Stimulated activated effector memory CD8-positive, alpha-beta T cell treated with anti-CD3 and anti-CD28 coated beads, Interleukin-12 subunit alpha, Interleukin-12 subunit beta, amount 100 ng/mL, for 72 hours (primary cell): ENCODE measurements at regions not wholly inside any gene's neighbourhood (a gene's known extent, or its start where the extent isn't known, plus 50 kb on each side); places are given as distances from the start of the nearest gene placed in this dataset.

ENCODE experiments used
- ATAC-seq: fragments of 150-1000 bp; cut with Tn5 transposase; 2 replicates; pipeline ENCODE4 v1.10.0; 2021
- DNase-seq, 2 donors: peaks; one replicate each; pipeline ENCODE4 v3.0.0; 2021 to 2022; ENCODE audit warnings: low spot score in 2 of 2
- H3K27ac Mint-ChIP-seq: one replicate; pipeline ENCODE4 v1.8.0; 2022; ENCODE audit warnings: mild to moderate bottlenecking, mixed read lengths
- H3K36me3 Mint-ChIP-seq: one replicate; pipeline ENCODE4 v1.8.0; 2022; ENCODE audit warnings: mild to moderate bottlenecking, mixed read lengths
- H3K4me1 Mint-ChIP-seq: one replicate; pipeline ENCODE4 v1.8.0; 2022; ENCODE audit warnings: mixed read lengths
- H3K4me3 Mint-ChIP-seq: one replicate; pipeline ENCODE4 v1.8.0; 2022; ENCODE audit warnings: mild to moderate bottlenecking, mixed read lengths
- H3K9me3 Mint-ChIP-seq: one replicate; pipeline ENCODE4 v1.8.0; 2022; ENCODE audit warnings: mixed read lengths

DNA sequence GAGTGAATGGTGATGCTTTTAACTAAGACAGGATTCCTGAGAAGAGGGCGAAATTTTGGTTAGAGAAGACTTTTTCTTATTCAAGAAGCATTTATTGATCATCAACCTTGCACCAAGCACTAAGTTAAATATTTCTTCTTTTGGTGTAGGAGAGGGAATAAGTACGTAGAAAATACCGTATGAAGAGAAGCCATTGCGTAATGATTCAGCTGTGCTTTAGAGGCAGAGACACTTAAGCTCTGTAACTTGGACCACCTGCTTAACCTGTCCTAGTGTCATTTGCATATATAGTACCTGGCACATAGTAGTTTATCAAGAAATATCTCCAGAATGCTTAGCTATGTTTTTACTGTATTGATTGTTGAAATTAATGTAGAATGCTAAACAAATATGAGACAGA lies 430.9 kb upstream of the ZNF608 start:
- H3K4me3 Mint-ChIP-seq, result no peak overlapping the region
- DNase-seq (no peak), ATAC-seq (no peak)
- H3K36me3 Mint-ChIP-seq, result no peaks in the 10 kb centered on the region
- H3K9me3 Mint-ChIP-seq, result peaks cover 13% of the 10 kb centered on the region
- no peak overlapping the region for H3K27ac Mint-ChIP-seq
- no peaks in the 10 kb centered on the region for H3K4me1 Mint-ChIP-seq

DNA sequence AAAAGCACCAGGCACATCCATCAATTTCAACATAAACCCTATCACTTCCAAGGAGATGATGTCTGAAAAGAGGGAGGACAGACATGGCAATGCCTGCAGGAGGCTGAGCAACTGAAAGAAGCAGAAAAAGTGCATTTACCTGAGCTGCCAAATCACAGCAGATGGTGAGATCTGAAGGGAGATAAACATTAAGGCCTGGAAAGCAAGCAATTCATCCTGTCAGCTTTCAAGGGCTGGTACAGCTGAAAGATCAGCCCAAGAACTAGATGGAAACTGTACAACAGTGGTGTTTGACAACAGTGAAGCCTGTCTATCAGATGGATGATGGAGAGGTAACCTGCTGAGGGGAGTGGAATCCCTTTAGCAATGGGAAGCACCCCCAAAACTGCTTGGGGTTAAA lies 433.2 kb upstream of the ZNF608 start:
- ATAC-seq, result no peak
- Mint-ChIP-seq H3K4me3 (no peak overlapping the region), H3K9me3 (peaks cover 10% of the 10 kb centered on the region), H3K4me1 (no peaks in the 10 kb centered on the region), H3K27ac (no peak overlapping the region), H3K36me3 (no peaks in the 10 kb centered on the region)
- no peak for DNase-seq

DNA sequence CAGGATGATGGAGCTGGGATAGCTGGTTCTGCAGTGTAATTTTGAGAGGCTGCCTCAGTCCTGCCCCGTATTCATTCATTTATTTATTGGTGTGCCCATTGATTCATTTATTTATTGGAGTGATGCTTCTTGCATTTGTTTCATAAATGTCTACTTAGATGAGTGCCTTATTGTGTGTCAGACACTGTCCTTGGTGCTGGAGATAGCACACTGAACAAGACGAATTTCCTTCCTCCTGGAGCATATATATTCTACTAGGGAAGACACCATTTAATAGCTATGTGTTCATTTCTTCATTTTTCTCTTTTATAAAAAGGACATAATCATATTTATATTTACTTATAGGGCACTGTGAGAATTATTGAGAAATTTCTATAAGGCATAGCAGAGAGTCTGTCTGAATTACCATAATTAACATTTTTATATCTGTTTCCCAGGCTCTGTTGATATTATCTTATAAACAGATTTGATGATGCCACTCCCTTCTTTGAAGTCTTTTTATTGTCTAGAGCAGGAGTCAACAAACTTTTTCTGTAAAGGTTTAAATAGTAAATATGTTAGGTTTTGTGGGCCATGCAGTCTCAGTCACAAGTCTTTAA lies 433.9 kb upstream of the ZNF608 start:
- no peak for DNase-seq
- no peaks in the 10 kb centered on the region for H3K36me3 Mint-ChIP-seq
- no peak overlapping the region for H3K4me3 Mint-ChIP-seq
- no peak overlapping the region for H3K27ac Mint-ChIP-seq
- ATAC-seq, result no peak
- H3K9me3 Mint-ChIP-seq, result peaks cover 9% of the 10 kb centered on the region
- no peaks in the 10 kb centered on the region for H3K4me1 Mint-ChIP-seq

DNA sequence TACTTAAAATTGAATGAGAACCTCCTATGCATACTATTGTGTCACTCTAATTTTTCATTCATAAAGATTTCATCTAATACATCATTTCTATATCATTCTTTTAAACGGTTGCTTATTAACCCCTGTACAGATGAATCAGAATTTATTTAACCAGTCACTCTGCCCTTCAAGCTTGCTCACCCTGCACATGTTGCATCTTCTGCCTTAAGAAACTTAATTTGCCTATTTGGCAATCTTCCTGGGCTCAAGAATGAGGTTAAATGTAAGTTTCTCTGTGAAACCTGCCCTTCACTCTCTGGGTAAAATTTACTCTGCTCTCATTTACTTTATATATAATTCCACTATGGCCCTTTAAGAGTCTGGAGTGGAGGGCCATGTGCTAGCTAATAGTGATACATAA lies 434.7 kb upstream of the ZNF608 start:
- Mint-ChIP-seq H3K9me3 (peaks cover 8% of the 10 kb centered on the region), H3K4me3 (no peak overlapping the region), H3K27ac (no peak overlapping the region), H3K4me1 (no peaks in the 10 kb centered on the region), H3K36me3 (no peaks in the 10 kb centered on the region)
- DNase-seq (no peak), ATAC-seq (no peak)

DNA sequence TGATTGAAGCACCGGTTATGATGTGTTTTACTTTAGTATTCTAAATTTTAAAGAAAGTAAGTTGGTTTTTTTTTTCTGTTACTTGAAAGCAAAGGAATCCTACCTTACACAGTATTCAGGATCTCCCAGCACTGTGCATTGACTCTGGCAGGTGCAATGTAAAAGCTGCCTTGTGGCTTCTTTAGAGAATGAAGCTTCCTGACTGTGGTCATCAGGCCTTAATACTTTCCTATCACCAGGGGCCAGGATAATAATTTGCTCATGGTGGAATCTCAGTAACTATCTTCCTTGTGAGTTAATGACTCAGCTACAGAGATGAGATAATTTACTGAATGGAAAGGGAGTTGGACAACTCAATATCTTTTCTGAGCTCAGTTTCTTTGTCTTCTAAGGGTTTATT lies 435.5 kb upstream of the ZNF608 start:
- Mint-ChIP-seq H3K4me1 (no peaks in the 10 kb centered on the region), H3K27ac (no peak overlapping the region), H3K36me3 (no peaks in the 10 kb centered on the region), H3K9me3 (peaks cover 5% of the 10 kb centered on the region), H3K4me3 (no peak overlapping the region)
- ATAC-seq, result no peak
- DNase-seq, result no peak

DNA sequence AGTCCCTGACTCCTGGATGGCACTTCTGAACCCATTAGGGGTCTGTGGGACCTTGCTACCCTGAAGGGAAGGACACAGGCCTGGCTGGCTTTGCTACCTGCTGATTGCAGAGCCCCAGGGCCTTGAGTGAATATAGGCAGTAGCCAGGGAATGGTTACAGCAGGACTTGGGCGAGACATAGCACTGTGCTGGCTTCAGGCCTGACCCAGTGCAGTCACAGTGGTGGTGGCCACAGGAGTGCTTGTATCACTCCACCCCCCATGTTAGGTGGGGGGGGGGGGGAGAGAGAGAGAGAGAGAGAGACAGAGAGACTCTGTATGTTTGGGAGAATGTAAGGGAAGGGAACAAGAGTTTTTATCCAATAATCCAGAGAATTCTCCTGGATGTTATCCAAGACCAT lies 439.3 kb upstream of the ZNF608 start:
- ATAC-seq (no peak), DNase-seq (no peak)
- no peak overlapping the region for H3K4me3 Mint-ChIP-seq
- H3K36me3 Mint-ChIP-seq, result no peaks in the 10 kb centered on the region
- no peaks in the 10 kb centered on the region for H3K4me1 Mint-ChIP-seq
- H3K9me3 Mint-ChIP-seq, result peaks cover 2% of the 10 kb centered on the region
- H3K27ac Mint-ChIP-seq, result no peak overlapping the region

DNA sequence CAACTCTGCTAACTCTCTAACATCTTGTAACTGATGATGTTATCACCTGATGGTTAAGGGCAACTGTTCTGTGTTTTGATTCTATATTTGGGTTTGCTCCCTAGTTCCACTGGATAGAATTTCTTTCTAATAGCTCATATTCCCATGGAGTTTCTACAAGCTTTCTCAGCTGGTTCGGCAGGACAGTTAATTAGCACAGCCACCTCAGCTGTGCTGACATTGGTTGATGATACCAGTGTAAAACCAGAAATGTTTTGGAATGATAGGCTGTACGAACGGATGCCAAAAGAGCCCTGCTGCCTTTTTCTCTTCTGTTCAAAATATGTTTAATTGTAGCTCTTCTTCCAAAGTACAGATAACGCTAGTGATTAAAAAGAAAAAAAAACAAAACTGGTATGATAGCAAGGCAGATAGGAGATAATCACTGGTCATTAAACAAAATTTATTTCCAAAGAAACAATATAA lies 440.5 kb upstream of the ZNF608 start:
- DNase-seq (no peak), ATAC-seq (no peak)
- H3K27ac Mint-ChIP-seq, result no peak overlapping the region
- peaks cover 4% of the 10 kb centered on the region for H3K9me3 Mint-ChIP-seq
- no peak overlapping the region for H3K4me3 Mint-ChIP-seq
- H3K4me1 Mint-ChIP-seq, result no peaks in the 10 kb centered on the region
- no peaks in the 10 kb centered on the region for H3K36me3 Mint-ChIP-seq

DNA sequence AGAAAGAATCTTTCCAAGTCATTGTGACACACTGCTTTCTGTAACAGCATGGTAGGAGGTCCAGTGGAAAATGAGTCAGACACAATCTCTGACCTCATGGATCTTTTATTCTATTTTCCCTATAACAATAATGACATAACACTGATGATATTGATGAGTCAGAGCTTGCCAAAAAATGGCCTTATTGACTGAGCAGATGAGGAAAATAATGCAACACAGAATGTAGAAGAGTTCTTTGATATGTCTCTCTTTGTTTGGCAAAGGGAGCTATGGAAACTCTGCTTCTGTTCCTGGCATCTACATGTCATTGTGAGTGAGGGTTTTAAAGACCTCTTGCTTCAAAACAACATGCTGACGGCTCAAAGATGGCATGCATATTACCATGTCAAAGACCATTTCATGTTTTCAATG lies 443.1 kb upstream of the ZNF608 start:
- H3K4me1 Mint-ChIP-seq, result no peaks in the 10 kb centered on the region
- ATAC-seq, result no peak

DNA sequence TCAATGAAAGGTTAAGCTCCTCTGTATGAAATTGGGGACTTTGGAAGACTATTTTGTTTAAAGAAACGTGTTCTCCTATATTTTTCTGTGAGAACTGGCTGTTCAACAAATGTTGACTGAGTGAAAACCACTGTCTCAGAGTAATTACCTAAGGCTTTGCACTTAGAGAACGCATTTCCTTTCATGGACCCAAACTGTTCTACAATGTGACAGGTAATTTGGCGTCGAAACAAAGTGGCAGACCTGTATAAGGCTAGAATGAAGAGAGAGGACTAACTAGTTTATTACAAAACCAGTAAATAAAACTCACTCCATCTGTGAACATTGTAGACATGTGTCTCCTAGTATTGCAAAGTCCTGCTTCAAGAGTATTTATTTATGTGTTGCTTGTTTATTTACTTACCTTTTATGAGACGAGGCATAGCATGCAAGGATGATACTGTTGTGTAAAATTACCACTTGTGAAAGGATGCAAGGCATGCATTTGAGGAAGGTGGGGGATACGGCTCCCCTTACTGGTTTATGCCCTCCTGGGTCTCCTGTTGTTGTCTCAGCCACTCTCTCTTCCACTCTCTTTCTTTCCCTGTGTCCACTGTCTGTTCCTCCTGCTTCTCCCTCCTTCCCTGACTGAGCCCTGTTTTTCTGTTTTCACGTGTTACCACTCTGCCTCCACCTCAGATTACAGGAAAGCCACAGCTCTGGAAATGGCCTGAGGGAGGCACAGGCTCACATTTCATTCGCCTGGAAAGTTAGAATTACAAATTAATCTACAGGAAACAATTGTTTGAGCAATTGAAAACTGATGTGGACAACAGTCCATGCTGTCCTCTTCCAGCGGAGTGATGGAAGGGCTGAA lies 444.0 kb upstream of the ZNF608 start:
- no peak for ATAC-seq
- Mint-ChIP-seq H3K4me3 (no peak overlapping the region), H3K4me1 (no peaks in the 10 kb centered on the region), H3K36me3 (no peaks in the 10 kb centered on the region), H3K9me3 (peaks cover 5% of the 10 kb centered on the region), H3K27ac (no peak overlapping the region)
- DNase-seq, result no peak

More for the DNA sequence above, 443.1 kb upstream of the ZNF608 start:
- no peak for DNase-seq
- no peak overlapping the region for H3K4me3 Mint-ChIP-seq
- H3K9me3 Mint-ChIP-seq, result peaks cover 5% of the 10 kb centered on the region
- H3K36me3 Mint-ChIP-seq, result no peaks in the 10 kb centered on the region
- H3K27ac Mint-ChIP-seq, result no peak overlapping the region

DNA sequence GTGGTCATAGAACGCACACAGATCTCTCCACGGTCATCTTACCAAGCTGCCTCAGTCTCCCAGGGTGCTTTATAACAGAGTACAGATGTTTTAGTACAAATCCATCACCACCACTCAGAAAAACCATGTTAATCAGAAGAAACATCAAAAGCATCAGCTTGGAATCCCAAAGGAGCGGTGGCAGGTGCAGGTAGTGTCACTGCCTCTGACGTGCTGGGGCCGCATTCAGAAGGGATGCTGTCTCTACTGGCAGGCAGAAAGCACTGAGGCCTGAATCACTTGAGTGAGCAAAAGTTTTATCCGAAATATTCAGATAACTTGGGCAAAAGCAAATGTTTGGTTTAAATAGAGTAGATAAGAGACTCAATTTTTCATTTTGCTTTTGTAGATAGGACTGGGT lies 448.4 kb upstream of the ZNF608 start:
- ATAC-seq (no peak), DNase-seq (no peak)
- Mint-ChIP-seq H3K27ac (no peak overlapping the region), H3K4me3 (no peak overlapping the region), H3K36me3 (no peaks in the 10 kb centered on the region), H3K4me1 (no peaks in the 10 kb centered on the region), H3K9me3 (peaks cover 5% of the 10 kb centered on the region)

DNA sequence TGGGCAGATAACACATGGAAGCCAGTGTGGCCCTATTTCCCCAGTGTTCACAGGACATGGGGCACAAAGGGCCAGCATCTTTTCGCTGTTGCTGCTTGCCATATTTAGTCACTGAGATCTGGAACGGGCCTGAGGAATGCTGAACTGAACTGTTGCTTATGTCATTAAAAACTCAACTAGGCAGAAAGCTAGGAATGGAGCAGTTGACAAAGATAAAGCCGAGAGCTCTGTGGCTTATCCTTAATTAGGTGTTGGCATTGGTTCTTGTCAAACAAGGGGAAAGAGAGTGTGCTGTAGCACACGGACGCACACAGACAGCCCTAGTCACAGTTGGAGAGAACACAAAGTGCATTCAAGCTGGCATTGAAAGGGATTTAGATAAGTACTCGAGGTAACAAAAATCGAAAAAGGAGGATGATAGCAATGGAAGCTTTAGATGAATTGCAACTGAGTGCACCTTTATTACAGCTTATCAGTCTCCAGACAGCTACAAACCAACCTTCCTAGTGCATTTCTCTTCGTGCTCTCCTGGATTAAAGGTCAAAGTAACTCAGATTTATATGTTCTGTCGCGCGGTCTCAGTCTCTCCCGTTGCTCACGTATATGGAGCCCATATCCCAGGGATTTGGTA lies 450.2 kb upstream of the ZNF608 start:
- peaks cover 3% of the 10 kb centered on the region for H3K9me3 Mint-ChIP-seq
- ATAC-seq (no peak), DNase-seq (no peak)
- H3K27ac Mint-ChIP-seq, result no peak overlapping the region
- no peaks in the 10 kb centered on the region for H3K36me3 Mint-ChIP-seq
- no peaks in the 10 kb centered on the region for H3K4me1 Mint-ChIP-seq
- H3K4me3 Mint-ChIP-seq, result no peak overlapping the region

DNA sequence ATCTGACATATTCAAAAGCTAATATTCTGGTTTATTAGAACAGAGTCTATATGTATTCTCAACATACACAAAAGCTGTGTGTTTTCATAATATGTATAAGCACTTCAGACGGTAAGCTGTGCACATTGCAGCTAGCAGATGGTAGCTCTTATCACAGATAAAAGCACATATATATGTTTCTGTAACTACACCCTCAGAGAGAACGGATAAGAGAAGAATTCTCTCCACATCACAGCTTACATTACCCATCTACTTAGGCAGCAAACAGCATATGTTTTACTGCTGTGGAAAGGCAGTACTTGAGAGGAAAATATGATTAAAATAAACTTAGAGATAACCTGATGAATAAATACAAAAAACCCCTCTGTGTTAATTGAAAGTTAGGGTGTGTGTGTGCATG lies 450.9 kb upstream of the ZNF608 start:
- Mint-ChIP-seq H3K4me1 (no peaks in the 10 kb centered on the region), H3K9me3 (peaks cover 4% of the 10 kb centered on the region), H3K4me3 (no peak overlapping the region), H3K27ac (no peak overlapping the region), H3K36me3 (no peaks in the 10 kb centered on the region)
- no peak for ATAC-seq
- DNase-seq, result no peak

DNA sequence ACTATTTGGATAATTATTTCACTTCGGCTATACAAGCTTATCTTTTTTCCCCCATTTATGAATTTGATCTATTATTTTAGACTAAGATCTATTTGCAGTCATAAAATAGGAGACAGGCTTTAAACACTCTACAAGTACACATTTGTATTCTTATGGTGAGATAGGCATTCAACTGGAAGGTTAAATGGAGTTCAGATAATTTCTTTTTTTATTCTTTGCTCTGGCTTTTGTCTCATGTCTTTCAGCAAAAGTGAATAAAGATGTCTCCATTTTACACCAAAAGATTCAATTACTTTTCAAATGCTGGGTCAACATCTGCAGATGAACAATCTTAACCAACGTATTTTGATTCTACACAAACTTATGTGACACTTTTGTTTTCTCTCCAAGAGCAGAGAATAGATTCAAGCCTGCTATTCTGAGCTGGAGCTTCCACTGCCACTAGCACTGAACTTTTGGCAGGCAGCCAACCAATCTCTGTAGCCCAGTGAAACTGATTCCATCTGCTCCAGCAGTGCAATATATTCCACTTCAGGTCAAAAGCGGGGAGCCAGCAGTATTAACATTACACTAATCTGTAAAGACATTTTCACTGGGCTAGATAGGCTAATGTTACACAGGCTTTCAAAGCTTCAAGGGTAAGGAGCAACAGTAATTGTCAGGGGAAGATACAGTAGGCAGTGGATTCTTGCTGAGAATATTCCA lies 452.0 kb upstream of the ZNF608 start:
- Mint-ChIP-seq H3K36me3 (no peaks in the 10 kb centered on the region), H3K4me3 (no peak overlapping the region), H3K27ac (no peak overlapping the region), H3K4me1 (no peaks in the 10 kb centered on the region), H3K9me3 (peaks cover 4% of the 10 kb centered on the region)
- ATAC-seq (no peak), DNase-seq (no peak)

DNA sequence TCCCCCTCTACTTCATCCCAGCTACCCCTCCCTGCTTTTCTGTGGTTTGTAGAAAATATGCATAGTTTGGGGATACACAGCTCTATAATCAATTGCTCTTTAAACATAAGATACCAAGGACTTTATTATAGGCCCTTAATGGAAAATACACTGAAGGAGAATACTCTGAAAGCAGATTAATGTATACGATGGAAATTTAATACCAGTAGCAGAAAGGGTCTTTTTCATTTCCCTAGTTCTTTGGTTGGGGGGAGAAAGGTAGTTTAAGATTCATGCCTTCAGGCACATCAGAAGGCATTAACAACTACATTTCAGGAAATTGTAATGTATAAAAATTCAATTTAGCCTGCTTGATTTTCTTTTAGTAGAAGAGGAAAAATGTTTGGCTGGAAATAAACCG lies 452.9 kb upstream of the ZNF608 start:
- Mint-ChIP-seq H3K4me1 (no peaks in the 10 kb centered on the region), H3K36me3 (no peaks in the 10 kb centered on the region), H3K9me3 (peaks cover 8% of the 10 kb centered on the region), H3K4me3 (no peak overlapping the region), H3K27ac (no peak overlapping the region)
- ATAC-seq (no peak), DNase-seq (no peak)

DNA sequence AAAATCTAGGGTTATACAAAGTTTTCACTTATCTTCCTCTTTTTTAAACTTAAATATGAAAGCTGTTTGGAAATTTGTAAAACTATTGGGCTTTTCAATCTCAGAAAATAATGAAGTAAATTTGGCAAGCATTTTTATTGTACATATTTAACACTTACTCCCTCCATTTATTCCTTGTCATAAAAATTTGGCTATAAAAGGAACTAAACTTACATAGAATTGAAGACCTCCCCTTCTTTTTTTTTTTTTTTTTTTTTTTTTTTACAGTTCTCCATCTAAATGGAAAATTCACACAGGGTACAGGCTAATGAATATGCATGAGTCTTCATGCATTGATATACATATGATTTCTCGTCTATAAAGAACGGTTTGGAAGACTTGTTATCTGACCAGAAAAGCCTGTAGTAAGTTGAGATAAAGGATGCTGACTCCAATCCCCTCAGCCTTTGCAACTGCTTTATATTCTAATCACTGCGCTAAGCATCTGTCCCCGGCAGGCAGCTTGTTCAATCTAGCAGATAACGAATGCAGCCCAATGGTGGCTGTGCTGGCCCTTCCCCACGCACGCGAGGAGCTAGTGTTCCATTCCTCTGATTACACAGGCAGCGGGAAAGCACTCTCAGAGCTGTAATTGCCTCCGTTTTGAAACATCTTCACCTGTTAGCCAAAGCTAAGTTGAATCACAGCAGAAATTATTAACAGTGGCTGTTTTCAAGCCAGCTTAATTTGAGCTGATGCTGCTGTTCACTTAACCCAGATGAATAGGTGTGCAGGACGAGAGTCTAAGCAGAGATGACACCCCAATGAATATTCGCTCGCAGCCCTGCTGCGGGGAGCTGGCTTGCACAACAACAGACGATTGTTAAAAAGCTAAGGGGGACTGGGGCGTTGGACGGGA lies 453.8 kb upstream of the ZNF608 start:
- Mint-ChIP-seq H3K4me1 (no peaks in the 10 kb centered on the region), H3K27ac (no peak overlapping the region), H3K36me3 (no peaks in the 10 kb centered on the region), H3K4me3 (no peak overlapping the region), H3K9me3 (peaks cover 10% of the 10 kb centered on the region)
- DNase-seq (no peak), ATAC-seq (no peak)
